ENCODE measurements at regions not wholly inside any gene's neighbourhood (a gene's known extent, or its start where the extent isn't known, plus 50 kb on each side); places are given as distances from the start of the nearest gene placed in this dataset.
"Not testable (repeated sequence)": the region's sequence is repeated elsewhere in the genome, so short reads cannot be mapped to it uniquely, and the experiment has no call there.

DNA sequence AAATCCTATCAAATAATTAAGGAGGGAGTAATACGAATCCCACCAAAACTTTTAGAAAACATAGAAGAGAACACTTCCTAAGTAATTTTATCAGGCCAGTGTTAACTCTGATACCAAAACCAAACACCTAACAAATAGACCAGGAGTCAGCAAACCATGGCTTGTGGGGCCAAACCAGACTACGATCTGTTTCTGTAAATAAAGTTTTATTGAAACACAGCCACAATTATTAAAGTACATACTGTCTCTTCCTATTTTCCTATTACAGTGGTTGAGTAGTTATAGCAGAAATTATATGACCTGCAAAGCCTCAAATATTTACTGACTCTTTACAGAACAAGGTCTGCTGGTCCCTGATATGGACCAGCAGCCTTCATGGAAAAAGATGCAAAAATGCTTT, 73.1 kb upstream of the ELN start:
- Histone ChIP-seq H3K27ac (ENCODE audit: low read depth in 1 of 2, low read length in 2 of 2) (no peak overlapping the region), H3K27me3 (ENCODE audit: control insufficient read depth in 1 of 2, insufficient read depth in 2 of 2, low read length in 1 of 2) (no peaks in the 10 kb centered on the region), H3K36me3 (ENCODE audit: control insufficient read depth in 1 of 2, insufficient read depth in 2 of 2, low read length in 1 of 2) (no peaks in the 10 kb centered on the region), H3K4me1 (ENCODE audit: control insufficient read depth in 1 of 2, insufficient read depth in 2 of 2, low read length in 2 of 2) (no peaks in the 10 kb centered on the region), H3K9me3 (ENCODE audit: control insufficient read depth, low read length) (no peaks in the 10 kb centered on the region), H3K4me3 (ENCODE audit: low read length in 2 of 2) (no peak overlapping the region)
- 97 to 98% methylated on average over 2 of the region's 2 CpGs for WGBS, 2 donors
- no peak for DNase-seq
- intact Hi-C loops (cut with DNase I): no loop called here
- ATAC-seq (ENCODE audit: low FRiP score): no peak

GRCh38 chr7:73960548-73960947, 67.4 kb upstream of the ELN start:
- H3K36me3 ChIP-seq (ENCODE audit: control insufficient read depth in 1 of 2, insufficient read depth in 2 of 2, low read length in 1 of 2): no peaks in the 10 kb centered on the region
- no peak for ATAC-seq (ENCODE audit: low FRiP score)
- no peak overlapping the region for H3K4me3 ChIP-seq (ENCODE audit: low read length in 2 of 2)
- DNase-seq: no peak
- H3K27ac ChIP-seq (ENCODE audit: low read depth in 1 of 2, low read length in 2 of 2): no peak overlapping the region
- no peaks in the 10 kb centered on the region for H3K4me1 ChIP-seq (ENCODE audit: control insufficient read depth in 1 of 2, insufficient read depth in 2 of 2, low read length in 2 of 2)
- no peaks in the 10 kb centered on the region for H3K27me3 ChIP-seq (ENCODE audit: control insufficient read depth in 1 of 2, insufficient read depth in 2 of 2, low read length in 1 of 2)
- intact Hi-C loops (cut with DNase I): no loop called here
- H3K9me3 ChIP-seq (ENCODE audit: control insufficient read depth, low read length): no peaks in the 10 kb centered on the region
- WGBS, 2 donors: 87 to 96% methylated on average over 3 of the region's 3 CpGs

- H3K36me3 ChIP-seq (ENCODE audit: control insufficient read depth in 1 of 2, insufficient read depth in 2 of 2, low read length in 1 of 2); ATAC-seq (ENCODE audit: low FRiP score); H3K4me3 ChIP-seq (ENCODE audit: low read length in 2 of 2); H3K27ac ChIP-seq (ENCODE audit: low read depth in 1 of 2, low read length in 2 of 2); H3K9me3 ChIP-seq (ENCODE audit: control insufficient read depth, low read length); intact Hi-C loops (cut with DNase I); DNase-seq; H3K27me3 ChIP-seq (ENCODE audit: control insufficient read depth in 1 of 2, insufficient read depth in 2 of 2, low read length in 1 of 2); H3K4me1 ChIP-seq (ENCODE audit: control insufficient read depth in 1 of 2, insufficient read depth in 2 of 2, low read length in 2 of 2): not testable (repeated sequence)
- 99% methylated on average over 9 of the region's 9 CpGs for WGBS, 2 donors
These were observed 66.0 kb upstream of the ELN start for GRCh38 chr7:73961991-73962390.

DNA sequence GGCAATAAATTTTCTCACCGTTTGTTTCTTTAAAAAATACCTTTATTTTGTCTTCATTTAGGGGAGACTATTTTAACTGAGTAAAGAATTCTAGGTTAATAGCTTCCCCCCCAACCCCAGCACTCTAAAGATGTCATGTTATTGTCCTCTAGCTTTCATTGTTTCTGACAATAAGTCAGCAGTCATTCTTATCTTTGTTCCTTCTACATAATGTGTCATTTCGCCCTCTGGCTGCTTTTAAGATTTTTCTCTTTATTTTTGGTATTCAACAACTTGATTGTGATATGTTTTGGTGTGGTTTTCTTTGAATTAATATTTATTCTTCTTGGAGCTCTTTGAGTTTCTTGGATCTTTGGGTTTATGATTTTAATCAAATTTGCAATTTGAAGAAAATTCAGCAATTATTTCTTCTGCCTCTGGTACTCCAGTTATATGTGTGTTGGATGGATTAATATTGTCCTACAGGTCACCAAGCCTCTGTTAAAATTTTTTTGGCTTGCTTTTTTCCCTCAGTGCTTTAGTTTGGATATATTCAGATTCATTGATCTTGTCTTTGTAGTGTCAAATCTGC, 64.6 kb upstream of the ELN start:
- WGBS, 2 donors: 92 to 97% methylated on average over 2 of the region's 2 CpGs
- H3K4me1 ChIP-seq (ENCODE audit: control insufficient read depth in 1 of 2, insufficient read depth in 2 of 2, low read length in 2 of 2): no peaks in the 10 kb centered on the region
- no peak overlapping the region for H3K4me3 ChIP-seq (ENCODE audit: low read length in 2 of 2)
- H3K9me3 ChIP-seq (ENCODE audit: control insufficient read depth, low read length): no peaks in the 10 kb centered on the region
- intact Hi-C loops (cut with DNase I): no loop called here
- H3K27me3 ChIP-seq (ENCODE audit: control insufficient read depth in 1 of 2, insufficient read depth in 2 of 2, low read length in 1 of 2): no peaks in the 10 kb centered on the region
- ATAC-seq (ENCODE audit: low FRiP score): no peak
- no peaks in the 10 kb centered on the region for H3K36me3 ChIP-seq (ENCODE audit: control insufficient read depth in 1 of 2, insufficient read depth in 2 of 2, low read length in 1 of 2)
- H3K27ac ChIP-seq (ENCODE audit: low read depth in 1 of 2, low read length in 2 of 2): no peak overlapping the region
- DNase-seq: no peak

DNA sequence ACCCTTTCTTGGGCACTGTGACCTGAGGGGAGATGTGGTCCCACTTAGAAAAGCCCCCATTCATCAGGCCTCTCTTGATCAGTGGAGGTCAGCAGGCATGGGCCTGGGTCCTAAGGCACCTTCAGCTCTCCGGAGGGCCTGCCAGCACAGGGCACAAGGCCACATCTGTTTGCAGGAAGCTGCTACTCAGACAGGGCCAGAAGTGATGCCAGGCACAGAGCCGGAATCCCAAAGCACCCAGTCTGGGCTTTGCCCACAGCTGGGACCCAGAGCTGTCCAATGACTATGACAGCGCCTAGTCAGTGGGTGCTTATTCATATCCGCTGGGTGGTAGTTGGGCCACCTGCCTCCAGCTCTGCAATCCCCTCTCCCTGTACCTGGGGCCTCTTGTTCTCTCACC, 63.2 kb upstream of the ELN start:
- intact Hi-C loops (cut with DNase I): no loop called here
- H3K27me3 ChIP-seq (ENCODE audit: control insufficient read depth in 1 of 2, insufficient read depth in 2 of 2, low read length in 1 of 2): no peaks in the 10 kb centered on the region
- no peak for ATAC-seq (ENCODE audit: low FRiP score)

GRCh38 chr7:73966062-73966940, 61.7 kb upstream of the ELN start:
- H3K9me3 ChIP-seq (ENCODE audit: control insufficient read depth, low read length): no peaks in the 10 kb centered on the region
- DNase-seq: peak in 1 of 2 donors; percentile 62
- H3K36me3 ChIP-seq (ENCODE audit: control insufficient read depth in 1 of 2, insufficient read depth in 2 of 2, low read length in 1 of 2): no peaks in the 10 kb centered on the region
- no peaks in the 10 kb centered on the region for H3K4me1 ChIP-seq (ENCODE audit: control insufficient read depth in 1 of 2, insufficient read depth in 2 of 2, low read length in 2 of 2)
- no peak overlapping the region for H3K4me3 ChIP-seq (ENCODE audit: low read length in 2 of 2)
- H3K27me3 ChIP-seq (ENCODE audit: control insufficient read depth in 1 of 2, insufficient read depth in 2 of 2, low read length in 1 of 2): no peaks in the 10 kb centered on the region
- no peak overlapping the region for H3K27ac ChIP-seq (ENCODE audit: low read depth in 1 of 2, low read length in 2 of 2)
- 71 to 72% methylated on average over 15 to 16 of the region's 16 CpGs for WGBS, 2 donors
- no peak for ATAC-seq (ENCODE audit: low FRiP score)
- intact Hi-C loops (cut with DNase I): no loop called here

More for the DNA sequence above, 63.2 kb upstream of the ELN start:
- no peak for DNase-seq
- WGBS, 2 donors: 90% methylated on average over 4 of the region's 4 CpGs
- no peaks in the 10 kb centered on the region for H3K9me3 ChIP-seq (ENCODE audit: control insufficient read depth, low read length)
- H3K27ac ChIP-seq (ENCODE audit: low read depth in 1 of 2, low read length in 2 of 2): no peak overlapping the region
- H3K4me3 ChIP-seq (ENCODE audit: low read length in 2 of 2): no peak overlapping the region
- no peaks in the 10 kb centered on the region for H3K4me1 ChIP-seq (ENCODE audit: control insufficient read depth in 1 of 2, insufficient read depth in 2 of 2, low read length in 2 of 2)
- H3K36me3 ChIP-seq (ENCODE audit: control insufficient read depth in 1 of 2, insufficient read depth in 2 of 2, low read length in 1 of 2): no peaks in the 10 kb centered on the region

GRCh38 chr7:73966941-73967831, 60.8 kb upstream of the ELN start:
- ATAC-seq (ENCODE audit: low FRiP score): no peak
- whole genome bisulfite sequencing, 2 donors: 69 to 71% methylated on average over 10 to 11 of the region's 11 CpGs

DNA sequence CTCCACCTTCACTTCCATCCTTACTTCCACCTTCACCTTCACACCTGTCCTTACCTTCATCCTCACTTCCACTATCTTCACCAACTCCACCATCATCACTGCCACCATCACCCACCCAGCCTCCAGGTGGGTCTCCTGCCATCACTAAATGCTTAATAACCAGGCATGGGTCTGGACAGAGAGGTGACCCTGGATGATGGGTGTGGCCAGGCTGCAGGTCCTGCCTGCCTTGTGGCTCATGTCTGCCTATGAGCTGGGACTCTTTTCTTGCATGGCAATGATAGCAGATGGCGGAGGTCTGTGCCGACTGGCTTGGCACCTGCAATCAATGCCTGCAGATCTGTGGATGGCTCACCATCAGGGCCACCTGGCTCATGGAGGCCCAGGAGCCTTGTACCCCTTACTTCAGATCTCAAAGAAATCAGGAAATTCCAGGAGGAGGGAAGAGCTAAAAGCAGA, 60.1 kb upstream of the ELN start:
- no peaks in the 10 kb centered on the region for H3K4me1 ChIP-seq (ENCODE audit: control insufficient read depth in 1 of 2, insufficient read depth in 2 of 2, low read length in 2 of 2)
- H3K36me3 ChIP-seq (ENCODE audit: control insufficient read depth in 1 of 2, insufficient read depth in 2 of 2, low read length in 1 of 2): no peaks in the 10 kb centered on the region
- H3K4me3 ChIP-seq (ENCODE audit: low read length in 2 of 2): no peak overlapping the region
- no peaks in the 10 kb centered on the region for H3K27me3 ChIP-seq (ENCODE audit: control insufficient read depth in 1 of 2, insufficient read depth in 2 of 2, low read length in 1 of 2)
- no peak overlapping the region for H3K27ac ChIP-seq (ENCODE audit: low read depth in 1 of 2, low read length in 2 of 2)
- WGBS, 2 donors: 95 to 99% methylated on average over 2 of the region's 2 CpGs
- no peak for ATAC-seq (ENCODE audit: low FRiP score)
- H3K9me3 ChIP-seq (ENCODE audit: control insufficient read depth, low read length): no peaks in the 10 kb centered on the region
- intact Hi-C loops (cut with DNase I): no loop called here
- peak in 1 of 2 donors; percentile 48 for DNase-seq

More at GRCh38 chr7:73966941-73967831, 60.8 kb upstream of the ELN start:
- Histone ChIP-seq H3K27ac (ENCODE audit: low read depth in 1 of 2, low read length in 2 of 2) (no peak overlapping the region), H3K36me3 (ENCODE audit: control insufficient read depth in 1 of 2, insufficient read depth in 2 of 2, low read length in 1 of 2) (no peaks in the 10 kb centered on the region), H3K4me1 (ENCODE audit: control insufficient read depth in 1 of 2, insufficient read depth in 2 of 2, low read length in 2 of 2) (no peaks in the 10 kb centered on the region), H3K9me3 (ENCODE audit: control insufficient read depth, low read length) (no peaks in the 10 kb centered on the region), H3K4me3 (ENCODE audit: low read length in 2 of 2) (no peak overlapping the region), H3K27me3 (ENCODE audit: control insufficient read depth in 1 of 2, insufficient read depth in 2 of 2, low read length in 1 of 2) (no peaks in the 10 kb centered on the region)
- intact Hi-C loops (cut with DNase I): no loop called here
- DNase-seq: peak in 1 of 2 donors; percentile 66
